Esophagus muscularis mucosa (tissue), 4 donors: ENCODE measurements at regions not wholly inside any gene's neighbourhood (a gene's known extent, or its start where the extent isn't known, plus 50 kb on each side); places are given as distances from the start of the nearest gene placed in this dataset.

Experiments used
- EP300 ChIP-seq: sonication (generic); formaldehyde crosslinking; IDR thresholded peaks from one replicate; pipeline ENCODE4 v1.6.1; 2017; ENCODE audit warnings: antibody characterized with exemption
- POLR2AphosphoS5 ChIP-seq, 2 donors: sonication (generic); formaldehyde crosslinking; IDR thresholded peaks; one replicate each; pipeline ENCODE4 v1.6.1; 2017; ENCODE audit warnings: antibody characterized with exemption in 2 of 2
- TF ChIP-seq, protein P1 (sequence below), 3 experiments: fragments of 200-600 bp in 2 of 3; fragments of 450-650 bp in 1 of 3; sonication (generic) in 2 of 3; IDR thresholded peaks; one replicate each; pipeline ENCODE4 v1.5.1; 2017 to 2019; ENCODE audit warnings: antibody characterized with exemption in 3 of 3, mild to moderate bottlenecking in 2 of 3, moderate library complexity in 1 of 3

- TF ChIP-seq, protein P1, sequence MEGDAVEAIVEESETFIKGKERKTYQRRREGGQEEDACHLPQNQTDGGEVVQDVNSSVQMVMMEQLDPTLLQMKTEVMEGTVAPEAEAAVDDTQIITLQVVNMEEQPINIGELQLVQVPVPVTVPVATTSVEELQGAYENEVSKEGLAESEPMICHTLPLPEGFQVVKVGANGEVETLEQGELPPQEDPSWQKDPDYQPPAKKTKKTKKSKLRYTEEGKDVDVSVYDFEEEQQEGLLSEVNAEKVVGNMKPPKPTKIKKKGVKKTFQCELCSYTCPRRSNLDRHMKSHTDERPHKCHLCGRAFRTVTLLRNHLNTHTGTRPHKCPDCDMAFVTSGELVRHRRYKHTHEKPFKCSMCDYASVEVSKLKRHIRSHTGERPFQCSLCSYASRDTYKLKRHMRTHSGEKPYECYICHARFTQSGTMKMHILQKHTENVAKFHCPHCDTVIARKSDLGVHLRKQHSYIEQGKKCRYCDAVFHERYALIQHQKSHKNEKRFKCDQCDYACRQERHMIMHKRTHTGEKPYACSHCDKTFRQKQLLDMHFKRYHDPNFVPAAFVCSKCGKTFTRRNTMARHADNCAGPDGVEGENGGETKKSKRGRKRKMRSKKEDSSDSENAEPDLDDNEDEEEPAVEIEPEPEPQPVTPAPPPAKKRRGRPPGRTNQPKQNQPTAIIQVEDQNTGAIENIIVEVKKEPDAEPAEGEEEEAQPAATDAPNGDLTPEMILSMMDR (IDR thresholded peaks at IDR 0.05): no peak
- TF ChIP-seq EP300: no peak
- no peak for TF ChIP-seq POLR2AphosphoS5 (IDR thresholded peaks at IDR 0.05)
These were observed 119.6 kb upstream of the SGO1 start for GRCh38 chr3:20305647-20306046.
